Left ventricle myocardium inferior (tissue), 1 donor: ENCODE measurements at regions not wholly inside any gene's neighbourhood (a gene's known extent, or its start where the extent isn't known, plus 50 kb on each side); places are given as distances from the start of the nearest gene placed in this dataset.

Experiments
- DNase-seq: peaks from one replicate; pipeline ENCODE4 v3.0.0-alpha.2; 2020
- H3K27ac ChIP-seq: fragments of 200-600 bp; replicated peaks from 2 replicates; pipeline ENCODE4 v1.8.0; 2021
- H3K27me3 ChIP-seq: fragments of 200-600 bp; 2 replicates; pipeline ENCODE4 v1.8.0; 2021; ENCODE audit warnings: low read depth
- H3K36me3 ChIP-seq: fragments of 200-600 bp; 2 replicates; pipeline ENCODE4 v1.8.0; 2021
- H3K4me1 ChIP-seq: fragments of 200-600 bp; 2 replicates; pipeline ENCODE4 v1.8.0; 2021
- H3K4me3 ChIP-seq: fragments of 200-600 bp; 2 replicates; pipeline ENCODE4 v1.8.0; 2021; ENCODE audit warnings: mild to moderate bottlenecking, moderate library complexity
- H3K9me3 ChIP-seq: fragments of 200-600 bp; replicated peaks from 2 replicates; pipeline ENCODE4 v1.8.0; 2021
- intact Hi-C: fragments of 100-400 bp; cut with micrococcal nuclease; formaldehyde crosslinking; loops from one replicate; pipeline ENCODE4 v1.11.0; 2022
- TF ChIP-seq, protein P1 (sequence below): fragments of 200-600 bp; IDR thresholded peaks from 2 replicates; pipeline ENCODE4 v1.8.0; 2021; ENCODE audit warnings: antibody characterized with exemption, mild to moderate bottlenecking, borderline replicate concordance
- donor health status: DM: no; HTN: yes; CAD: no; lungs with severe emphysema.

DNA sequence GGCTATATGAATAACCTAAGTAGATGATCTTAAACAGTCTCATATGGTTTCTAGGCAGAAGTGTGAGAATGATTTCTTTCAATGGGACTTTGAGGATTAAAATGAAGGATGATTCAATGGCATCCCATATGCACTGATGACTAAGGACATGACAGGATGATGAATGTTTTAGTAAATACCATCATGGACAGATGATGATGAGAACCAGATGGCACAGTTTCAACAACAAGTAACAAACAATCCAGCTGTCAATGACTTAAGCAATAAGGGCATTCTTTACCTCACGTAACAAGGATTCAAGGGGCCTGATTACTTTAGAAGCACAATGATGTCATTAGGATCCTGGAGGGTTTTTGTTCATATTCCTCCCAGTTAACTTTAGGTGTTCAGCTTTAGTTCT, 2678.4 kb downstream of the PCDH9 start:
- no peak for DNase-seq
- H3K4me1 ChIP-seq, result no peaks in the 10 kb centered on the region
- no peaks in the 10 kb centered on the region for H3K36me3 ChIP-seq
- no peak overlapping the region for H3K4me3 ChIP-seq
- TF ChIP-seq, protein P1, sequence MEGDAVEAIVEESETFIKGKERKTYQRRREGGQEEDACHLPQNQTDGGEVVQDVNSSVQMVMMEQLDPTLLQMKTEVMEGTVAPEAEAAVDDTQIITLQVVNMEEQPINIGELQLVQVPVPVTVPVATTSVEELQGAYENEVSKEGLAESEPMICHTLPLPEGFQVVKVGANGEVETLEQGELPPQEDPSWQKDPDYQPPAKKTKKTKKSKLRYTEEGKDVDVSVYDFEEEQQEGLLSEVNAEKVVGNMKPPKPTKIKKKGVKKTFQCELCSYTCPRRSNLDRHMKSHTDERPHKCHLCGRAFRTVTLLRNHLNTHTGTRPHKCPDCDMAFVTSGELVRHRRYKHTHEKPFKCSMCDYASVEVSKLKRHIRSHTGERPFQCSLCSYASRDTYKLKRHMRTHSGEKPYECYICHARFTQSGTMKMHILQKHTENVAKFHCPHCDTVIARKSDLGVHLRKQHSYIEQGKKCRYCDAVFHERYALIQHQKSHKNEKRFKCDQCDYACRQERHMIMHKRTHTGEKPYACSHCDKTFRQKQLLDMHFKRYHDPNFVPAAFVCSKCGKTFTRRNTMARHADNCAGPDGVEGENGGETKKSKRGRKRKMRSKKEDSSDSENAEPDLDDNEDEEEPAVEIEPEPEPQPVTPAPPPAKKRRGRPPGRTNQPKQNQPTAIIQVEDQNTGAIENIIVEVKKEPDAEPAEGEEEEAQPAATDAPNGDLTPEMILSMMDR, result no peak
- H3K9me3 ChIP-seq, result no peaks in the 10 kb centered on the region
- H3K27ac ChIP-seq, result no peak overlapping the region
- intact Hi-C loops, result no loop called here
- H3K27me3 ChIP-seq, result no peaks in the 10 kb centered on the region

DNA sequence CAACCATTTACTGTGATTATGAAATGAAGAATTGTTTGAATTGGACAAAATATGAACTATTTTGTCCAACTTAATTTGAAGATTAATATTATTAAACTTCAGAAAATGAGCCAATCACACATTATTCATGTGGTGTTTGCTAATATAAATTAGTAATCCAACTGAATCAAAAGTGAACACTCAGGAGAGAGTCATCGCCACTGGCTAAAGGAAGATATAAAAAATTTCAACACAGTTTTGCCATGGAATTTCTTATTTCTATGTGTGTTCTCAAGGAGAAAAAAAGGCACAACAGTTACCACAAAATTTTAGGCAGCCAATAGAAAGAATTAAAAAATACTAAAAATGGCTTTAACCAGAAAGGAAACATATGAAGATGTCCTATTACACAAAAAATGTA, 2683.8 kb downstream of the PCDH9 start:
- TF ChIP-seq, protein P1, result no peak
- H3K4me1 ChIP-seq, result no peaks in the 10 kb centered on the region
- intact Hi-C loops, result no loop called here
- H3K27me3 ChIP-seq, result no peaks in the 10 kb centered on the region
- H3K27ac ChIP-seq, result no peak overlapping the region
- no peaks in the 10 kb centered on the region for H3K9me3 ChIP-seq
- no peaks in the 10 kb centered on the region for H3K36me3 ChIP-seq
- H3K4me3 ChIP-seq, result no peak overlapping the region
- DNase-seq, result no peak

DNA sequence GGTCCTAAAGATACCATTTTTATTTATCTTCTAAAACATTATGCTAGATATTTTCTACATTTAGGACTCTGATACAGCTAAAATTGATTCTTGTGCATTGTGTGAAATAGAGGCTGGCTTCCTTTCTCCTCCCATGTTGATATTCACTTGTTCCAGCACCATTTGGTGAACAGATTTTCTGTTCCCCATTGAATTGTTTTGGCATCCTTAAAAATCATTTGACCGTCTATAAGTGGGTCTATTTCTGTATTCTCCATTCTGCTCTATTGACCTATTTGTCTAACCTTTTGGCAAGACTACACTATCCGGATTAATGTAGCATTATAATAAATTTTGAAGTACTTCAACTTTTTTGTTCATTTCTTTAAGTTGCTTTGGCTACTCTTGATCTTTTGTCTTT, 2689.2 kb downstream of the PCDH9 start:
- H3K27me3 ChIP-seq, result no peaks in the 10 kb centered on the region
- H3K27ac ChIP-seq, result no peak overlapping the region
- no peak overlapping the region for H3K4me3 ChIP-seq
- no peak for DNase-seq
- no peaks in the 10 kb centered on the region for H3K9me3 ChIP-seq
- intact Hi-C loops, result no loop called here
- H3K36me3 ChIP-seq, result no peaks in the 10 kb centered on the region
- TF ChIP-seq, protein P1, result no peak
- no peaks in the 10 kb centered on the region for H3K4me1 ChIP-seq

DNA sequence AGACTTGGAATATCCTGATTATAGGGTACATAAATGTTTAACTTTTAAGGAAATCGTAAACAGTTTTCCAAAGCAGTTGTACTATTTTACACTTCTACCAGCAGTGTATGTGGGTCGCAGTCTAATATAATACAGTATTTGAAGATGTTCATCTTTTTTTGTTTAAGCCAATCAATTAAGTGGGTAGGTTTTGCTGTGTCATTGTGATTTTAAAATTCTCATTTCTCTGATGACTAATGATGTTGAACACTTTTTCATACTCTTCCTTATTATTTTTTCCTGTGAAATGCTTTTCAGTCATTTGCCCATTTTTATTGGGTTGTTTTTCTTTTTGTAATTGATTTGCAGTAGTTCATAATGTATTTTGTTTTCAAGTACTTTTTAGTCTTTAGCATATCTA, 2689.7 kb downstream of the PCDH9 start:
- no peaks in the 10 kb centered on the region for H3K4me1 ChIP-seq
- intact Hi-C loops, result no loop called here
- H3K27me3 ChIP-seq, result no peaks in the 10 kb centered on the region
- TF ChIP-seq, protein P1, result no peak
- H3K36me3 ChIP-seq, result no peaks in the 10 kb centered on the region
- DNase-seq, result no peak
- no peak overlapping the region for H3K4me3 ChIP-seq
- no peak overlapping the region for H3K27ac ChIP-seq
- H3K9me3 ChIP-seq, result no peaks in the 10 kb centered on the region

DNA sequence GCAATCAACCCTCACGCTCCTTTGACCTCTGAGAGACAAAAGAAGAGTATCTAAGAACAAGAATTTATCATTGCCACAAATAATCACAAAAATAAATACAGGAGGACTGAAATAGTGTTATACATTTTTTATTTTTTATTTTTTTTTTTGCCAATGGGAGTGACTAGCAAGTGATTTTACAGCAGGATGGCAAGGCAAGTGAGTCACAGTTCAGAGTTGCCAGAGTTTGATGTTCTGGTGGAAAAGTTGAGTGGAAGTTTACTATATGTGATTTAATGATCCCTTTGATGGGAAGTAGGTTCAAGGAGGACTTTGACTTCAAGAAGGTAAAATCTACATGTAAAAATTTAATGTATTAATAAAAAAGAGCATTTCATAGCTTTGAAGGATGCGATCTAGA, 2691.4 kb downstream of the PCDH9 start:
- intact Hi-C loops, result no loop called here

More for the DNA sequence above, 2691.4 kb downstream of the PCDH9 start:
- H3K36me3 ChIP-seq, result no peaks in the 10 kb centered on the region
- no peaks in the 10 kb centered on the region for H3K4me1 ChIP-seq
- TF ChIP-seq, protein P1, result no peak
- no peak overlapping the region for H3K4me3 ChIP-seq
- H3K9me3 ChIP-seq, result no peaks in the 10 kb centered on the region
- no peak overlapping the region for H3K27ac ChIP-seq
- no peaks in the 10 kb centered on the region for H3K27me3 ChIP-seq
- DNase-seq, result no peak
